T-helper 2 cell treated with Interferon-gamma antibody and Interleukin-4, amounts not matched to agents 100 ng/mL and 5 ng/mL, for 36 hours (primary cell): ENCODE measurements at regions not wholly inside any gene's neighbourhood (a gene's known extent, or its start where the extent isn't known, plus 50 kb on each side); places are given as distances from the start of the nearest gene placed in this dataset.
"Not testable (repeated sequence)": the region's sequence is repeated elsewhere in the genome, so short reads cannot be mapped to it uniquely, and the experiment has no call there.

ENCODE experiments used
- intact Hi-C: fragments of 100-400 bp; cut with micrococcal nuclease; formaldehyde crosslinking; loops from one replicate; pipeline ENCODE4 v1.15.1; 2023

GRCh38 chr11:56876621-56877275 lies 112.0 kb upstream of the OR5AK2 start:
- intact Hi-C loops: no loop called here

- intact Hi-C loops: no loop called here
Observed at GRCh38 chr11:56855217-56855616, 106.7 kb upstream of the OR9G4 start.

GRCh38 chr11:56852131-56852530 lies 103.6 kb upstream of the OR9G4 start:
- intact Hi-C loops: no loop called here

- intact Hi-C loops: no loop called here
Observed at GRCh38 chr11:56849852-56850251, 101.4 kb upstream of the OR9G4 start.

GRCh38 chr11:56849250-56849649 lies 100.8 kb upstream of the OR9G4 start:
- intact Hi-C loops: no loop called here

GRCh38 chr11:56848141-56848809 lies 99.8 kb upstream of the OR9G4 start:
- intact Hi-C loops: no loop called here

- intact Hi-C loops: no loop called here
Observed at GRCh38 chr11:56846631-56847576, 98.4 kb upstream of the OR9G4 start.

GRCh38 chr11:56845121-56845732 lies 96.7 kb upstream of the OR9G4 start:
- intact Hi-C loops: no loop called here

GRCh38 chr11:56843816-56844215 lies 95.3 kb upstream of the OR9G4 start:
- intact Hi-C loops: loop anchor here (5.0 kb wide), 1 partner anchor 503 kb away; no protein-coding TSS in a partner anchor

GRCh38 chr11:56842814-56843794 lies 94.6 kb upstream of the OR9G4 start:
- intact Hi-C loops: loop anchor here (5.0 kb wide), 1 partner anchor 504 kb away; no protein-coding TSS in a partner anchor

GRCh38 chr11:56841210-56841810 lies 92.8 kb upstream of the OR9G4 start:
- intact Hi-C loops: loop anchor here (1.0 to 5.0 kb wide), 2 partner anchors 408 to 506 kb away; no protein-coding TSS in a partner anchor

- intact Hi-C loops: not testable (repeated sequence)
Observed at GRCh38 chr11:56827357-56827756, 78.9 kb upstream of the OR9G4 start.

GRCh38 chr11:56819916-56820315 lies 71.4 kb upstream of the OR9G4 start:
- intact Hi-C loops: no loop called here

- intact Hi-C loops: no loop called here
Observed at GRCh38 chr11:56817661-56818060, 69.2 kb upstream of the OR9G4 start.

GRCh38 chr11:56816259-56816658 lies 67.8 kb upstream of the OR9G4 start:
- intact Hi-C loops: no loop called here

- intact Hi-C loops: no loop called here
Observed at GRCh38 chr11:56808326-56808725, 59.8 kb upstream of the OR9G4 start.

GRCh38 chr11:56799691-56800210 lies 51.3 kb upstream of the OR9G4 start:
- intact Hi-C loops: no loop called here
